GM23338 (cell line): ENCODE measurements at regions not wholly inside any gene's neighbourhood (a gene's known extent, or its start where the extent isn't known, plus 50 kb on each side); places are given as distances from the start of the nearest gene placed in this dataset.

ENCODE experiments used
- ATAC-seq: fragments of 200-7000 bp; cut with Tn5 transposase; 3 replicates; pipeline ENCODE4 v1.9.1; 2020
- DNase-seq: peaks from one replicate; pipeline ENCODE4 v3.0.0-alpha.2; 2015; ENCODE audit warnings: low spot score
- H2AFZ ChIP-seq: fragments of 200-600 bp; sonication (generic); 2 replicates; pipeline ENCODE4 v1.8.0; 2016; ENCODE audit warnings: antibody characterized with exemption, mild to moderate bottlenecking, moderate library complexity
- H3F3A ChIP-seq: fragments of 200-600 bp; sonication (generic); replicated peaks from 2 replicates; pipeline ENCODE4 v1.8.0; 2017; ENCODE audit warnings: antibody characterized with exemption, mixed run types, low read depth
- H3K27ac ChIP-seq: fragments of 200-600 bp; sonication (generic); 2 replicates; pipeline ENCODE4 v1.6.1; 2016; ENCODE audit warnings: low read depth
- H3K27me3 ChIP-seq: fragments of 200-600 bp; sonication (generic); 2 replicates; pipeline ENCODE4 v1.8.0; 2016; ENCODE audit warnings: mild to moderate bottlenecking, mixed run types, moderate library complexity; ENCODE audit not compliant: insufficient read depth
- H3K36me3 ChIP-seq: fragments of 200-600 bp; sonication (generic); 2 replicates; pipeline ENCODE4 v1.8.0; 2016; ENCODE audit warnings: mild to moderate bottlenecking; ENCODE audit not compliant: insufficient read depth
- H3K4me1 ChIP-seq: fragments of 200-600 bp; sonication (generic); 2 replicates; pipeline ENCODE4 v1.8.0; 2016; ENCODE audit warnings: mild to moderate bottlenecking, moderate library complexity; ENCODE audit not compliant: insufficient read depth
- H3K4me2 ChIP-seq: fragments of 200-600 bp; sonication (generic); 2 replicates; pipeline ENCODE4 v1.7.1; 2017; ENCODE audit warnings: mixed run types
- H3K4me3 ChIP-seq: fragments of 200-600 bp; sonication (generic); 2 replicates; pipeline ENCODE4 v1.6.1; 2016; ENCODE audit warnings: mixed run types
- H3K79me2 ChIP-seq: fragments of 200-600 bp; sonication (generic); replicated peaks from 2 replicates; pipeline ENCODE4 v1.8.0; 2017; ENCODE audit warnings: mild to moderate bottlenecking; ENCODE audit not compliant: insufficient read depth
- H3K9me2 ChIP-seq: fragments of 200-600 bp; sonication (generic); 2 replicates; pipeline ENCODE4 v1.8.0; 2017; ENCODE audit not compliant: insufficient read depth
- H4K20me1 ChIP-seq: fragments of 200-600 bp; sonication (generic); replicated peaks from 2 replicates; pipeline ENCODE4 v1.8.0; 2017; ENCODE audit warnings: mild to moderate bottlenecking; ENCODE audit not compliant: insufficient read depth
- H3K27ac Mint-ChIP-seq: 2 replicates; pipeline ENCODE4 v1.8.0; 2020; ENCODE audit warnings: inconsistent platforms, mild to moderate bottlenecking, moderate library complexity, mixed read lengths
- H3K27me3 Mint-ChIP-seq: 3 replicates; pipeline ENCODE4 v1.8.0; 2022; ENCODE audit warnings: low read depth, mild to moderate bottlenecking, moderate library complexity, mixed read lengths, inconsistent platforms; ENCODE audit not compliant: insufficient read depth, poor library complexity
- H3K36me3 Mint-ChIP-seq: 3 replicates; pipeline ENCODE4 v1.8.0; 2021; ENCODE audit warnings: low read depth, mild to moderate bottlenecking, inconsistent platforms, moderate library complexity, mixed read lengths
- H3K4me1 Mint-ChIP-seq: 3 replicates; pipeline ENCODE4 v1.8.0; 2020; ENCODE audit warnings: mild to moderate bottlenecking, inconsistent platforms, mixed read lengths
- H3K4me3 Mint-ChIP-seq: 3 replicates; pipeline ENCODE4 v1.8.0; 2021; ENCODE audit warnings: moderate library complexity, mild to moderate bottlenecking, inconsistent platforms, mixed read lengths
- H3K9me3 Mint-ChIP-seq: 3 replicates; pipeline ENCODE4 v1.8.0; 2020; ENCODE audit warnings: moderate library complexity, mild to moderate bottlenecking, inconsistent platforms, mixed read lengths
- CREB1 ChIP-seq: fragments of 250-450 bp; sonication (Bioruptor Pico); IDR thresholded peaks from 2 replicates; pipeline ENCODE4 v1.5.0; 2020; ENCODE audit warnings: low read depth, mild to moderate bottlenecking, moderate library complexity
- ETS1 ChIP-seq: IDR thresholded peaks from 2 replicates; pipeline ENCODE4 v1.6.1; 2016; ENCODE audit warnings: antibody characterized with exemption
- EZH2 ChIP-seq: fragments of 200-600 bp; sonication (generic); IDR thresholded peaks from one replicate; pipeline ENCODE4 v1.8.0; 2017; ENCODE audit warnings: antibody characterized with exemption, mild to moderate bottlenecking, low read depth; ENCODE audit not compliant: unreplicated experiment
- EZH2phosphoT487 ChIP-seq: fragments of 200-600 bp; sonication (generic); IDR thresholded peaks from one replicate; pipeline ENCODE4 v1.8.1; 2018; ENCODE audit warnings: antibody characterized with exemption; ENCODE audit not compliant: unreplicated experiment
- JUNB ChIP-seq: IDR thresholded peaks from one replicate; pipeline ENCODE4 v1.6.1; 2016; ENCODE audit warnings: antibody characterized with exemption; ENCODE audit not compliant: unreplicated experiment
- NANOG ChIP-seq: IDR thresholded peaks from 2 replicates; pipeline ENCODE4 v1.6.1; 2016; ENCODE audit warnings: antibody characterized with exemption, borderline replicate concordance
- POLR2AphosphoS5 ChIP-seq: IDR thresholded peaks from 2 replicates; pipeline ENCODE4 v1.6.1; 2016; ENCODE audit warnings: antibody characterized with exemption, low read depth
- STAT1 ChIP-seq: IDR thresholded peaks from one replicate; pipeline ENCODE4 v1.6.1; 2016; ENCODE audit warnings: antibody characterized with exemption; ENCODE audit not compliant: unreplicated experiment
- ZNF114 ChIP-seq: fragments of 250-450 bp; sonication (Bioruptor Pico); IDR thresholded peaks from 2 replicates; pipeline ENCODE4 v1.5.0; 2020; ENCODE audit warnings: mild to moderate bottlenecking, moderate library complexity
- ZNF331 ChIP-seq: fragments of 250-450 bp; sonication (Bioruptor Pico); IDR thresholded peaks from 2 replicates; pipeline ENCODE4 v1.5.0; 2020; ENCODE audit warnings: low read depth, mild to moderate bottlenecking, moderate library complexity
- ZNF462 ChIP-seq: fragments of 250-450 bp; sonication (Bioruptor Pico); IDR thresholded peaks from 2 replicates; pipeline ENCODE4 v1.5.0; 2020; ENCODE audit warnings: mild to moderate bottlenecking, moderate library complexity
- TF ChIP-seq, protein P1 (sequence below): IDR thresholded peaks from one replicate; pipeline ENCODE4 v1.6.1; 2018; ENCODE audit warnings: antibody characterized with exemption; ENCODE audit not compliant: unreplicated experiment
- TF ChIP-seq, protein P2 (sequence below), 2 experiments: fragments of 200-600 bp in 1 of 2; sonication (generic) in 1 of 2; conservative IDR thresholded peaks; 2 replicates each; pipeline versions ENCODE4 v1.5.1 to v1.6.1; 2016 to 2017; ENCODE audit warnings: antibody characterized with exemption in 2 of 2, low read depth in 2 of 2, mild to moderate bottlenecking in 2 of 2, moderate library complexity in 1 of 2

- H3K4me1 Mint-ChIP-seq: peaks cover 2% of the 10 kb centered on the region; the same call in 2 of the 3 replicates
- Histone ChIP-seq H3K36me3 (no peaks in the 10 kb centered on the region), H3K4me2 (no peak overlapping the region), H3K4me3 (no peak overlapping the region), H3F3A (no peaks in the 10 kb centered on the region), H3K9me2 (no peaks in the 10 kb centered on the region), H3K79me2 (no peaks in the 10 kb centered on the region), H3K27me3 (no peaks in the 10 kb centered on the region), H4K20me1 (no peaks in the 10 kb centered on the region), H3K4me1 (no peaks in the 10 kb centered on the region), H2AFZ (no peak overlapping the region), H3K27ac (no peak overlapping the region)
- peaks cover 2% of the 10 kb centered on the region for H3K27me3 Mint-ChIP-seq
- H3K27ac Mint-ChIP-seq: no peak overlapping the region
- no peak overlapping the region for H3K4me3 Mint-ChIP-seq
- H3K9me3 Mint-ChIP-seq: no peaks in the 10 kb centered on the region
- no peaks in the 10 kb centered on the region for H3K36me3 Mint-ChIP-seq
- DNase-seq (no peak), ATAC-seq (no peak)
- TF ChIP-seq ZNF331 (no peak), JUNB (no peak), POLR2AphosphoS5 (no peak), EZH2phosphoT487 (no peak), ETS1 (no peak), NANOG (no peak), EZH2 (no peak), ZNF462 (CRISPR knock-in tag) (no peak), STAT1 (no peak), ZNF114 (CRISPR knock-in tag) (no peak), CREB1 (CRISPR knock-in tag) (no peak)
- TF ChIP-seq, protein P1, sequence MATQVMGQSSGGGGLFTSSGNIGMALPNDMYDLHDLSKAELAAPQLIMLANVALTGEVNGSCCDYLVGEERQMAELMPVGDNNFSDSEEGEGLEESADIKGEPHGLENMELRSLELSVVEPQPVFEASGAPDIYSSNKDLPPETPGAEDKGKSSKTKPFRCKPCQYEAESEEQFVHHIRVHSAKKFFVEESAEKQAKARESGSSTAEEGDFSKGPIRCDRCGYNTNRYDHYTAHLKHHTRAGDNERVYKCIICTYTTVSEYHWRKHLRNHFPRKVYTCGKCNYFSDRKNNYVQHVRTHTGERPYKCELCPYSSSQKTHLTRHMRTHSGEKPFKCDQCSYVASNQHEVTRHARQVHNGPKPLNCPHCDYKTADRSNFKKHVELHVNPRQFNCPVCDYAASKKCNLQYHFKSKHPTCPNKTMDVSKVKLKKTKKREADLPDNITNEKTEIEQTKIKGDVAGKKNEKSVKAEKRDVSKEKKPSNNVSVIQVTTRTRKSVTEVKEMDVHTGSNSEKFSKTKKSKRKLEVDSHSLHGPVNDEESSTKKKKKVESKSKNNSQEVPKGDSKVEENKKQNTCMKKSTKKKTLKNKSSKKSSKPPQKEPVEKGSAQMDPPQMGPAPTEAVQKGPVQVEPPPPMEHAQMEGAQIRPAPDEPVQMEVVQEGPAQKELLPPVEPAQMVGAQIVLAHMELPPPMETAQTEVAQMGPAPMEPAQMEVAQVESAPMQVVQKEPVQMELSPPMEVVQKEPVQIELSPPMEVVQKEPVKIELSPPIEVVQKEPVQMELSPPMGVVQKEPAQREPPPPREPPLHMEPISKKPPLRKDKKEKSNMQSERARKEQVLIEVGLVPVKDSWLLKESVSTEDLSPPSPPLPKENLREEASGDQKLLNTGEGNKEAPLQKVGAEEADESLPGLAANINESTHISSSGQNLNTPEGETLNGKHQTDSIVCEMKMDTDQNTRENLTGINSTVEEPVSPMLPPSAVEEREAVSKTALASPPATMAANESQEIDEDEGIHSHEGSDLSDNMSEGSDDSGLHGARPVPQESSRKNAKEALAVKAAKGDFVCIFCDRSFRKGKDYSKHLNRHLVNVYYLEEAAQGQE: no peak
- TF ChIP-seq, protein P2, sequence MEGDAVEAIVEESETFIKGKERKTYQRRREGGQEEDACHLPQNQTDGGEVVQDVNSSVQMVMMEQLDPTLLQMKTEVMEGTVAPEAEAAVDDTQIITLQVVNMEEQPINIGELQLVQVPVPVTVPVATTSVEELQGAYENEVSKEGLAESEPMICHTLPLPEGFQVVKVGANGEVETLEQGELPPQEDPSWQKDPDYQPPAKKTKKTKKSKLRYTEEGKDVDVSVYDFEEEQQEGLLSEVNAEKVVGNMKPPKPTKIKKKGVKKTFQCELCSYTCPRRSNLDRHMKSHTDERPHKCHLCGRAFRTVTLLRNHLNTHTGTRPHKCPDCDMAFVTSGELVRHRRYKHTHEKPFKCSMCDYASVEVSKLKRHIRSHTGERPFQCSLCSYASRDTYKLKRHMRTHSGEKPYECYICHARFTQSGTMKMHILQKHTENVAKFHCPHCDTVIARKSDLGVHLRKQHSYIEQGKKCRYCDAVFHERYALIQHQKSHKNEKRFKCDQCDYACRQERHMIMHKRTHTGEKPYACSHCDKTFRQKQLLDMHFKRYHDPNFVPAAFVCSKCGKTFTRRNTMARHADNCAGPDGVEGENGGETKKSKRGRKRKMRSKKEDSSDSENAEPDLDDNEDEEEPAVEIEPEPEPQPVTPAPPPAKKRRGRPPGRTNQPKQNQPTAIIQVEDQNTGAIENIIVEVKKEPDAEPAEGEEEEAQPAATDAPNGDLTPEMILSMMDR (conservative IDR thresholded peaks at IDR 0.05; ENCODE audit: low read depth in 2 of 2): no peak
Measured at GRCh38 chr2:215841175-215841816, 172.1 kb downstream of the MREG start.
